DMS53 treated with DMSO at 0.1 percent for 48 hours (cell line): ENCODE measurements at regions not wholly inside any gene's neighbourhood (a gene's known extent, or its start where the extent isn't known, plus 50 kb on each side); places are given as distances from the start of the nearest gene placed in this dataset.

Experiments
- DNase-seq: peaks from one replicate; lab custom pipeline; 2025; ENCODE audit not compliant: unreplicated experiment; lab: John Stamatoyannopoulos, UW

- no peak for DNase-seq
Observed at GRCh38 chr12:58131986-58132755, 190.8 kb downstream of the ATP23 start.

DNA sequence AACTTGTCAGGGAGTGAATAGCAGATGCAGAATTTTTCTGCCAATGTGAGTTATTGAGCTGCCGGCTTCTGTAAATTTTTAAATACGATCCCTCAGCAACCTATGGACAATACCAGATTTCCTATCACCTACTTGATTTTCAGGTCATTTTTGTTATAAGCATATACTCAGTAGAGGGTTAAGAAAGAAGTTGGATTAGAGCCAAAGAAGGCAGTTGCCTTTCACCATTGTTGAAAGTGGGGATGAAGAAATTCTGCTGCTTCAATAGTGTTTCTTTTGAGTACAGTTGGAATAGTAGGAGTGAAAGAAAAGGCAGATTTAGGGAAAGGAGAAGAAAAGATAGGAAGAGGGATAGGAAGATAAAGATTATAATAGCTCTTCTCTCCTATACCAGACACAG lies 197.1 kb downstream of the ATP23 start:
- DNase-seq, result no peak

DNA sequence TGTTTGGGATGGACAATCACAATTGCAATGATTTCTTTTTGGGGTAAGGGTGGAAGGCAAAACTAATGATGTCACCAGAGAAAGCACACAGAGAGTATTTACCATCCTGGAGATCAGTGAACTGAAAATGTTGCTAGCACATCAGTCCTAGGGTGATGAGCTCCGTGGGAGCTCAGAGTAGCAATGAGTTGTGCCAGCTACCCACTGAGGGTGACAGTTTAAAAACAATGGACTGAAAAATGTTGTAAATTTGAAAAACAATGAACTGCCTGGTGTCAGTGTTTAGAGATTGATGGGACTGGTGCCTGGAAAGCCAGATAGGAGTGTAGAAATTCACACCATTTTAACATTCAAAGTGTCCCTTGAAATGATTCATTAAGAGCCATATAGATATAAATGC lies 198.5 kb downstream of the ATP23 start:
- DNase-seq, result no peak

DNA sequence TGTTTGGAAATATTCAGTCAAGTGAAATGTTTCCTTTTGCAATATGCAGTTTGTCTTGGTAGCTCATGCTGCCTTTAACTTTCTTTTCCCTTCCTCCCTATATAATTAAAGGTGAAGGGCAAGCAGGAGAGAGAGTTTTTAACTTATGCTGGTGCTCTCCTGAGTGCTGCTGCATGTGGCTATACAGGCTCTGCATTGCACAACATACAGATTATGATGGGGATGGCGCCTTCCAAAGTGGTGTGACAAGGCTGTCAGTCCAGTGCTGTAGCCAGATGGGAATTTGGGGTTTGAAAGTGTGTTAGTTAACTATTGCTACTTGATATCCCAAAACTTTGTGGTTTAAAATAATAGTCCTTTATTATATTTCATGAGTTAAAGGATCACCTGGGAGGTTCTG lies 199.0 kb downstream of the ATP23 start:
- DNase-seq, result no peak

- DNase-seq, result no peak
Observed at GRCh38 chr12:58142991-58143390, 201.6 kb downstream of the ATP23 start.

DNA sequence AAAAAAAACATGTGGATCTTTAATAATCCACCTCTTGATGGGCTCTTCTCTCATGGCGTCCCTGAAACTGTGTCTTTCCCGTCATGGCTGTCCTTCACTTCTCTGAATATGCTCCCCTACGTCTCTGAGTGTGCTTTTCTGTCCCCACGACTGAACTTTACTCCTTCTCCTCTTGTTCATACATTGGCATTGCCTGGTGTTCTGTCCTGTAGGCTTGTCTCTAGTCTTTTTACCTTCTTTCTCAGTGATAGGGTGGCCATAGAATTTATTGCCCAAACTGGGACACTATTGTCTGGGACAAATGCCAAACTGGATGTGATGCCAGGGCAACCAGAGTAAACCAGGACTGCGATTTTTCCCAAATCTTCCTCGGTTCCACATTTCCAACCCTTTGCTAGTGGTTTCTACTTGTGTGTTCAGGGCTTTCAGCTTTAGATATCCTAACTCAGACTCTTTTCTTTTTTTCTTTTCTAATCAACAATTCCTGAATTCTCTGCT lies 202.2 kb downstream of the ATP23 start:
- DNase-seq, result no peak

DNA sequence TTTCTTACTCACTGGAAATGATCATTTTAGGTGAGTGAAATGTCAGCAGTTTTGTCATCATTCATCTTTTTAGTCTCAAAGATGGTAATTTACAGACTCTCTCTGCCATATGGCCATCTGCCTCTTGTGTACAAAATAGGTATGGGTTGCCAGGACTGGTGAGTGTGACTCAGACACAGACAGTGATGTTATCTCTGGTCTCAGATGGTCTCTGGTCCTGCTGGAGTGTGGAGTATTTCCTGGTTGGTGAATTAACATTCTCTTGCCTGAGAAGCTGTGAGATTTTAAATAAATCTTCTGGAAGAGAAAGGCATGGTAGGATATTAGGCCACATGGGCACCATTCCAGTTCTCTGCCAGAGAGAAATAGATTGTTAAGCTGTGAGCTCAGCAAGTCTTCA lies 207.0 kb downstream of the ATP23 start:
- peak; percentile 94 for DNase-seq

GRCh38 chr12:58148976-58149375 lies 207.6 kb downstream of the ATP23 start:
- DNase-seq, result no peak

DNA sequence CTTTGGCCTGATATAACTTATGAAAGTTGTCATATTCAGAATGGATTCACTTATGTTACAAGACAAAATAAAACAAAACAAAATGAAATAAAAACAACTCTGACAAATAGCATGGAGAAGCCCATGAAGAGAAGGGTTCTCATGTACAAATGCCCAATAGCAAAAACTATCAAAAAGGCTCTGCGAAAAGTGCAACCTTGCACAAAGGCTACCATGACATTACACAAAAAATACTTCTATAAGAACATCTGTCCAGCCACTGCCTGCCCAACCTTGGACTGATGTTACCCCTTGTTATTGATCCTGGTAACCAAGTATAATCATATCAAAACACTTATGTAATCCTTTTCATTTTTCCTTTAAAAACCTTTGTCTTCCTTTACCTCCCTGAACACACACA lies 213.0 kb downstream of the ATP23 start:
- no peak for DNase-seq

DNA sequence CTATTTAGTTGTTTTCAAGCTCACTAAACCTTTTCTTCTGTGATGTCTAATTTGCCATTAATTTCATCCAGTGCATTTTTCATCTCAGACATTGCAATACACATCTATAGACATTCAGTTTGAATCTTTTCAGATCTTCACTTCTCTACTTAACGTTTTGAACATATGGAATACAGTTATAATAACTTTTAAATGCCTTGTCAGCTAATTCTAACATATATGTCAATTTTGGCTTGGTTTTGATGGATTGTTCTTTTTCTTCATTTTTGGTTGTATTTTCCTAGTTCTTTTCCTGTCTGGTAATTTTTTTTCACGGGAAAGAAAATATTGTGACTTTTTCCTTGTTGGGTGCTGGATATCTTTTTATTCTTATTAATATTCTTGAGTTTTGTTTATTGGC lies 215.3 kb downstream of the ATP23 start:
- no peak for DNase-seq

DNA sequence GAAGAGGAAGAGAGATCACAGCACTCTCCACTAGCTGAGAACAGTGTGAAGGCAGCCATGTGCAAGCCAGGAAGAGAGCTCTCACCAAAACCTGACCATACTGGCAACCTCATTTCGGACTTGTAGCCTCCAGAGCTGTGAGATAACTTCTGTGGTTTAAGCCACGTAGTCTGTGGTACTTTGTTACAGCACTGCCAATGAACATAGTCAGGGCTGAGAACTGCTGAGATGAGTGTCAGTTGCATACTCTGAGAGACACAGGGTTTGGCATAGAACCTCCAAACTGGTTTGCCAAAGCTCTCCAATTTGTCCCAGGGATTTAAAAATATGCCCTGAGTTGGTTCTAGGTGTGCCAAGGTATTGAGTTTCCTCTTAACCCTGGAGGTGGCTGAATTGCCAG lies 218.6 kb downstream of the ATP23 start:
- DNase-seq, result no peak

DNA sequence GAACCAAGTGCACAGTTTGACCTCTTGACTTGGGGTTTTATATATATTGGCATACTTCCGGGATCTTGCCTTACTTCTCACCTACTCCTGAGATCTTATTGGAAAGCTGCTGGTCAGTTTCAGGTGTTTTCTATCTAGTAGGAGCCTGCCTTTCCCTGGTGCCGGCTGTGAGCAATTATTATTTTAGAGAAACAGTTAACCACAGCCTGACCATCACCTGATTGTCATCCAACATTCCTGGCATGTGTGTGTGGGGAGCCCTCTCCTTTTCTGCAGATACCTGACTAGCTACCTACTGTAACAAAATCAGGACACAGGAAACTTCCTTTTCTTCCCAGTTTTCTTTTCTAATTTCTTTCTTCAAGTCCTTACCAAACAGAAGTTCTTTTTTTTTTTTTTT lies 220.4 kb downstream of the ATP23 start:
- no peak for DNase-seq

GRCh38 chr12:58163021-58163420 lies 221.7 kb downstream of the ATP23 start:
- no peak for DNase-seq

GRCh38 chr12:58166643-58167042 lies 225.3 kb downstream of the ATP23 start:
- no peak for DNase-seq

- DNase-seq, result no peak
Observed at GRCh38 chr12:58167622-58168021, 226.3 kb downstream of the ATP23 start.

- no peak for DNase-seq
Observed at GRCh38 chr12:58169826-58170225, 228.5 kb downstream of the ATP23 start.

DNA sequence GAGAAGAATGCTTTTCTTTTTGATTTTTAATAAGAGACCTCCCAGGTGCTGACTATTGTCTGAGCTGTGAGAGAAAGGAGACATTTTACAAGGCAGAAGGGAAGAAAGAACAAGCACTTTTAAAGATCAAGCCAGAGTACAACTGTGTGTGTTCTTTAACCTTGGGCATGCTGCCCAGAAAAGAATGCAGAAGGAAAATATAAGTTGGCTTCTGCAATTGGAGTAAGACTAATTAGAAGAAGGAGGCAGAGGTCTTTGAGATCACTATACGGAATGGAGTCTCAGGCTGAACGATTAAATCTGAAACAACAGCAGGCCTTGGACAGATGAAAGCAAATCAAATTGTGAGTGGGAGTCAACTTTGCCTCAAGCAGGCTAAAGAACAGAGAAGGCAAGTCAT lies 230.5 kb downstream of the ATP23 start:
- DNase-seq, result no peak

DNA sequence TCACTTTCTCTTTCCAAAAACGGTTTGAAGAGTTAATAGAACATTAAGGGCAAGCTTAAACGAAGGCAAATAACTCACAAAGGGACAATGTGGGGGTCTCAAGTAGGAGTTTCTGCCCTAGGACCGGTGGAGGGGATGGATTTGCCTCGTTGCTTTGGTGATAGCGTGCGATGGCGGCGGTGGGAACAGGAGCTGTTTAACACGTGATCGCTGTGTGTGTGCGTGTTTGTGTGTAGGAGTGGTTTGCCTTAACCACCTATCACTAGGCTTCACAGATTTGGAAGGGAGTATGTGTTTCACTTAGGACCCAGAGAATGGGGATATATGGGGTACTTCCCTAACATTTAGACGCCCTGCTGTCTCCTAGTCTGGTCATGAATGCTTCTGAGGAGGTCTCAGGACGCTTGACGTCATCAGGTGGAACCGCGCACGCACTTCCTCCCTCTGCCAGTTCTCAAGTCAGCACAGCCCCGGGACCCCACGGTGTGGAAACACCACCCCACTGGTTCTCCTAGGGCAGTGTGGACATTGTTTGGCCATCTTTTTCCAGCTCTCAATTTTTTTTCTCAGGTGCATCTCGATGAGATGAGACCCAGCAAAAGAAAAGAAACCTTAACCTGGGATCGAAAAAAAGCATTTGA lies 231.2 kb downstream of the ATP23 start:
- no peak for DNase-seq

GRCh38 chr12:58174316-58174715 lies 232.9 kb downstream of the ATP23 start:
- DNase-seq, result no peak

- DNase-seq, result peak; percentile 11
Observed at GRCh38 chr12:58176296-58176869, 235.0 kb downstream of the ATP23 start.

- DNase-seq, result no peak
Observed at GRCh38 chr12:58177366-58177765, 236.0 kb downstream of the ATP23 start.

DNA sequence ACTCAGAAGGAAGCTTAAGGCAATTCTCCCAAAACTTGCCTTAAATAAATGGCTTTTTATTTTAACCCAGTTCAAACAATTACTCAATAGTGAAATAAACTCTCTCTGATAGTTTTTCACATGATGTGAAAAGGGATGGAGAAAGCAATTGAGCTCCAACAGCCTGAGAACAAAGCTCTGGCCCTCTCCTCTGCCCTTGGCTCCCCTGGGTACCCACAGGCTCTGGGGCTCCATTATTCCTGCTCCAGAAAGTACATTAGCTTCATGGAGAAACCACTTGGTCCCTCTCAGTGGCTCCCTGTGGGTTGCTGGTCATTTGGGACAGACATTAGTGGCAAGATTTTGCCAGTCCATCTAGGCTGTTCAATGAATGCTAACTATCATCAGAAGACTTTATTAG lies 242.8 kb downstream of the ATP23 start:
- no peak for DNase-seq
